HG03460 (cell line): ENCODE measurements at regions not wholly inside any gene's neighbourhood (a gene's known extent, or its start where the extent isn't known, plus 50 kb on each side); places are given as distances from the start of the nearest gene placed in this dataset.

ENCODE experiments used
- ATAC-seq: cut with Tn5 transposase; IDR thresholded peaks from one replicate; pipeline ENCODE4 v1.9.1; 2021; ENCODE audit not compliant: unreplicated experiment

DNA sequence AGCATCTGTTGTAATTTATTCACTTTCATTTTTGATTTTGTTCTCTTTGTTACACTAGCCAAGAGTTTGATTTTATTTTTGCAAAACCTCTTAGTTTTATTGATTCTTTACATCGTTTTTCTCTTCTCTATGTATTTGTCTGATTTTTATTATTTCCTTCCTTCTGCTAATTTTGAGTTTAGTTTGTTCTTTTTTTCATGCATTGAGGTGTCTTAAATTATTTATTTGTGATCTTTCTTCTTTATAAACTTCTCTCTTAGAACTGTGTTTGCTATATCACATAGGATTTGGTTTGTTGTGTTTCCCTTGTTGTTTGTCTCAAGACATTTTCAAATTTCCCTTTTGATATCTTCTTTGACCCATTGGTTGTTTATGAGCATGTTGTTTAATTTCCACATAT is 51.7 kb upstream of the NFKBIA start:
- ATAC-seq = no peak

GRCh38 chr14:35458442-35458841 is 53.9 kb upstream of the NFKBIA start:
- no peak for ATAC-seq

DNA sequence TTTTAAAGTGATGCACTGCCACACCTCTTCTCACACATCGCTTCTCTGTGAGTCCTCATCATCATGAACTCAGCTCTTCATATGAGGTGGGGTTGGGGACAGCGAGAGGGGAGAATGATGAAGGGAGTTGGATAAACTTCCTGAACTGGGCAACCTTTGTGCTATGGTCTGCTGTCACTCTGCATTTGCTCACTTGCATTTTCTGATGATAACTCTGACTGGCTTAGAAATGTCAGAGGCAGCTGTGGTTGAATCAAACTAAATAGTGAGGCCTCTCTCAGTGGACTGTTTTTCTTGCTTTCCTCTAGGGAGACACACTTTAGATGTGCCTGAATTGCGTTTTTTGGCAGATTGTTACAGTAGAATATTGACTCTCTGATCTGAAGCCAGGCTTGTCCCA is 55.2 kb upstream of the NFKBIA start:
- ATAC-seq = no peak

GRCh38 chr14:35470755-35471154 is 63.2 kb upstream of the INSM2 start:
- ATAC-seq = no peak

GRCh38 chr14:35471803-35472202 is 62.2 kb upstream of the INSM2 start:
- ATAC-seq = no peak

DNA sequence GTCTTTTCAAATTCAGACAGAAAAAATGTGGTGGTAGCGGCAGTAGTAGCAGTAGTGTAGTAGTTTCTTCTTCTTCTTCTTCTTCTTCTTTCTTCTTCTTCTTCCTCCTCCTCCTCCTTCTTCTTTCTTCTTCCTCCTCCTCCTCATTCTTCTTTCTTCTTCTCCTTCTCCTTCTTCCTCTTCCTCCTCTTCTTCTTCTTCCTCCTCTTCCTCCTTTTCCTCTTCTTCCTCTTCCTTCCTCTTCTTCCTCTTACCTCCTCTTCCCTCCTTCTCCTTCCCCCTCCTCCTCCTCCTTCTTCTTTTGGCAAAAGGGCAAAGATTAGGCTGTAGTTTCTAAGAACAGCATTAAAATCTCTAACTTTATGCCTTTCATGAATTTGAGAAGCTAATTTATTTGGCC is 59.6 kb upstream of the INSM2 start:
- ATAC-seq = no peak

DNA sequence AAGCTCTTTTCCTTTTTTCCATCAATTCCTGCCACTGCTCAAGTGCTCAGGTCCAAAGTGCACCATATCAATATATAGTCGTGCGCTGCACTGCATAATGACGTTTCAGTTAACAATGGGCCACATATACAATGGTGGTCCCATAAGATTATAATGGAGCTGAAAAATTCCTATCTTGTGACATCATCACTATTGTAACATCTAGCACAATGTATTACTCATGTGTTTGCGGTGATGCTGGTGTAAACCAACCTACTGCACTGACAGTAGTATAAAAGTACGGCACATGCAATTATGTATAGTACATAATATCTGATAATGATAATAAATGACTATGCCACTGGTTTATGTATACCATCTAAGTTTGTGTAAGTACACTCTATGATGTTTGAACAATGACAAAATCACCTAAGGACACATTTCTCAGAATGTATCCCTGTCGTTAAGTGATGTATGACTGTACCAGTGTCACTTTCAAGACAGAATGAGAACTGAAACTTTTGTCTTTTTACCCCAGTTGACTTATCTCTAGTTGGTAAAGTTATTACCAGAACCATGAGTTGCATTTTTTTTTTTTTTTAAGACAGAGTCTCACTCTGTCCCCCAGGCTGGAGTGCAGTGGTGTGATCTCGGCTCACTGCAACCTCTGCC is 53.7 kb upstream of the INSM2 start:
- ATAC-seq = peak; percentile 90

GRCh38 chr14:35482994-35483515 is 50.9 kb upstream of the INSM2 start:
- ATAC-seq = no peak
